Cardiac fibroblast (primary cell): ENCODE measurements at regions not wholly inside any gene's neighbourhood (a gene's known extent, or its start where the extent isn't known, plus 50 kb on each side); places are given as distances from the start of the nearest gene placed in this dataset.

Source experiments
- DNase-seq, 2 donors: peaks; one replicate each; pipeline versions ENCODE4 v3.0.0 to v3.0.0-alpha.2; 2010; ENCODE audit warnings: low read depth in 2 of 2
- H3K4me3 ChIP-seq, 2 donors: replicated peaks in 1 of 2; 1 replicate in 1 of 2; 2 replicates in 1 of 2; pipeline ENCODE4 v1.5.1; 2011; ENCODE audit warnings: low read depth in 2 of 2, low read length in 2 of 2, mild to moderate bottlenecking in 2 of 2, moderate library complexity in 1 of 2
- CTCF ChIP-seq: IDR thresholded peaks from one replicate; pipeline ENCODE4 v1.5.1; 2011; ENCODE audit warnings: low read depth, mild to moderate bottlenecking, low read length, inconsistent platforms

DNA sequence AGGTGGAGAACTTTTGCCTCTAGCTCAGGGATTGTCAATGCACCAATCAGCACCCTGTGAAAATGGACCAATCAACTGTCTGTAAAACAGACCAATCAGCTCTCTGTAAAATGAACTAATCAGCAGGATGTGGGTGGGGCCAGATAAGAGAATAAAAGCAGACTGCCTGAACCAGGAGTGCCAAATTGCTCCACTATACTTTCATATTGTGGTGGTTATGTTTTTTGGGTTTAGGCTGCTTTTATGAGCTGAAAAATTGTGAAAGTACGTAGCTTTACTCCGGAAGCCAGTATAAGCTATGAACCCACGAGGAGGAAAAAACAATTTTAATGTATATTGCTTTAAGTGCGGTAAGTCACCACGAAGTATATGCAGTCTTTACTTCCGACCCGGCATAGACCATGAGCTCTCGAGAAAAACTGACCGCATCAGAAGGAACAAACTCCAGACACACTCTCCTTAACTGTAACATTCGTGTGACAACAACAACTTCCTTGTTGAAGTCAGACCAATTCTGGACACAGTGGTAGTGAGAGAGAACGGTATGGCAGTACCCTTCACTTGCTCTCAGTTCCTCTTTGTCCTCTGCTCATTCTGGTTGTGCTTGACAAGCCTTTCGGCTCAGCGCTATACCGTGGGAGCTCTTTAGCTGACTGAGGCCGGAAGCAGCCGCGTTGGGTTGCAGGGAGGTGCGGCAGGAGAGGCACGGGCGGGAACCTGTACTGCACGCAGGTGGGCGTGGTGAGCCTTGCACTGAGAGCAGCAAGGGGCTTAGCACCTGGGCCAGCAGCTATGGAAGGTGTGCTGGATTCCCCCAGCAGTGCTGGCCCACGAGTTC, 81.9 kb upstream of the E2F3 start:
- no peak for DNase-seq
- TF ChIP-seq CTCF: no peak
- H3K4me3 ChIP-seq: no peak overlapping the region

DNA sequence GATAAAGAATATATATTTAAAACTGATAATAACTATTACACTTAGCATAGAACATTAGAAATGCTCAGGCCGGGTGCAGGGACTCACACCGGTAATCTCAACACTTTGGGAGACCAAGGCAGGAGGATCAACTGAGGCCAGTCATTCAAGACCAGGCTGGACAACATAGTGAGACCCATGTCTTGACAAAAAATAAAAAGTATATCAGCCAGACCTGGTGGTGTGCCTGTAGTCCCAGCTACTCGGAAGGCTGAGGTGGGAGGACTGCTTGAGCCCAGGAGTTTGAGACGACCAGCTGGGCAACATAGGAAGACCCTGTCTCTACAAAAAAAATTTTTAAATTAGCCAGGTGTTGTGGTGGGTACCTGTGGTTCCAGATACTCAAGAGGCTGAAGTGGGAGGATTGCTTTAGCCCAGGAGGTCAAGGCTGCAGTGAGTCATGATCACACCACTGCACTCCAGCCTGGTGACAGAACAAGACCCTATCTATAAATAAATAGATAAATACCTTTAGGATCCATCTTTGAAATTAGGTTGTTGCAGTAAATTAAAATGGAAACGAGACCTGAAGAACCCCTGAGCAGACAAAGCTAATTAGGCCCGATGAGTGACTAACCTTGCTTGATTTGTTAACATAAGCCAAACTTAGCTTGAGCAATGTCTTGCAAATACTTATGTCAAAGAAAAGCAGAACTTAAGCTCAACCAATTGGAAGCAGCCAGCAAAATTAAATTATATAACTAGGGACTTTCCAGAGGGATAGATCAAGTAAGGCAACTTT, 75.8 kb upstream of the E2F3 start:
- no peak for DNase-seq
- H3K4me3 ChIP-seq: no peak overlapping the region
- no peak for TF ChIP-seq CTCF

GRCh38 chr6:20326422-20326728, 75.3 kb upstream of the E2F3 start:
- H3K4me3 ChIP-seq: no peak overlapping the region
- DNase-seq: no peak
- TF ChIP-seq CTCF: no peak

DNA sequence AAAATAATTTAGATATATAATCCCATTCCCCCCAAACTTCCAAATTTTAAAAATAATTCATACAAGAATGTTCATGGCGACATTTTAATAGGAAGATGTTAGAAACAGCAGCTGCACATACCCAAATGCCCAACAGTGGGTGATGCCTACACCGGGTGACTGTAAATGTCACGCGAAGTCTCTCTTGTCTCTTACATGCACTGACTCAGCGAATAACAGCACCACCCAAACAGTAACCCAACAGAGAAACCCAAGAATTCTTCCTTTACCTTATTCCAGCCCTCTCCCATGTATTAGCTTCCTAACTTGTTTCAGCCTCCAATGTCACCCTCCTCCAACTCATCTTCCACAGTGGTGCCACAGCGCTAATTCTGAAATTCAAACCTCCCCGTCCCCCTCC, 74.5 kb upstream of the E2F3 start:
- DNase-seq: no peak

DNA sequence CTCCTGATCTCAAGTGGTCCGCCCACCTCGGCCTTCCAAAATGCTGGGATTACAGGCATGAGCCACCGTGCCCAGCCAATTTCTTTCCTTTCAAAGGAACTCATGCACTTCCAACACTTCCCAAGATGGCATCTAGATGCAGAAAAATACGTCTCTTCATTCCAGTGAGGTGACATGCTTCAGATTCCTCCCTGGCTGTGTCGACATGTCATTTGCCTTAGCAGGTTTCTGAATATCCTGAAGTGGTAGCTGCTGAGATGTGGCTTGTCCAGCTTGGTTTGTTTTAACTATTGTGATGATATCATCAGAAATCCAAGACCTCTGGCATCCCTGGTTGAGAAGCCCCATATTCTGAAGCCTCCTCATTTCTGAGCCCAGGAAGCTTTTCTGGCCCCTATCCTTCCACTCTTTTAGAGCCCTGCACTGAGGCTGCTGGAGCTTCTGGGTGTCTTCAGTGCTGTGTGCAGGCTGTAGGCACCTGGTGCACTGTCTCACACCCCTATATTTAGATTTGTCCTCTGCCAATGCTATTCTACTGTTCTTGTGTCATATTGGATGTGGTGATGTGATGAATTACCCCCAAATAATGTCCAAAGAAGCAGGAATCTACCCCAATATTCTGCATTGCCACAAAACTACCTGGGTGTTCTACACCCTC, 73.3 kb upstream of the E2F3 start:
- no peak for TF ChIP-seq CTCF
- no peak overlapping the region for H3K4me3 ChIP-seq
- DNase-seq: no peak

More for the DNA sequence above, 74.5 kb upstream of the E2F3 start:
- H3K4me3 ChIP-seq: no peak overlapping the region
- TF ChIP-seq CTCF: no peak

- H3K4me3 ChIP-seq: no peak overlapping the region
- no peak for TF ChIP-seq CTCF
- no peak for DNase-seq
These were observed 72.8 kb upstream of the E2F3 start for GRCh38 chr6:20328924-20329300.
